ENCODE measurements at regions not wholly inside any gene's neighbourhood (a gene's known extent, or its start where the extent isn't known, plus 50 kb on each side); places are given as distances from the start of the nearest gene placed in this dataset.

GRCh38 chr11:81744336-81745116, 989.1 kb downstream of the FAM181B start:
- no peak for TF ChIP-seq YY1 (IDR thresholded peaks at IDR 0.05; ENCODE audit: insufficient read depth, insufficient read length)
- TF ChIP-seq ZNF274 (IDR thresholded peaks at IDR 0.05; ENCODE audit: low read depth, low read length), result no peak
- TF ChIP-seq SUZ12 (IDR thresholded peaks at IDR 0.05; ENCODE audit: extremely low read depth, insufficient read depth, insufficient read length), result no peak
